Skeletal muscle cell (primary cell): ENCODE measurements at regions not wholly inside any gene's neighbourhood (a gene's known extent, or its start where the extent isn't known, plus 50 kb on each side); places are given as distances from the start of the nearest gene placed in this dataset.
"Not testable (repeated sequence)": the region's sequence is repeated elsewhere in the genome, so short reads cannot be mapped to it uniquely, and the experiment has no call there.

Source experiments
- DNase-seq: peaks from one replicate; pipeline ENCODE4 v3.0.0-alpha.2; 2010; ENCODE audit warnings: low read depth
- H3K4me3 ChIP-seq: 2 replicates; pipeline ENCODE4 v1.5.1; 2011; ENCODE audit warnings: low read depth, mild to moderate bottlenecking, control low read depth, low read length, moderate library complexity

GRCh38 chr6:9086331-9086730, 651.0 kb upstream of the SLC35B3 start:
- no peak for DNase-seq
- H3K4me3 ChIP-seq, result no peak overlapping the region

- no peak for DNase-seq
- H3K4me3 ChIP-seq, result no peak overlapping the region
Observed at GRCh38 chr6:9085709-9086070, 650.3 kb upstream of the SLC35B3 start.

GRCh38 chr6:9085054-9085708, 649.8 kb upstream of the SLC35B3 start:
- H3K4me3 ChIP-seq, result no peak overlapping the region
- no peak for DNase-seq

GRCh38 chr6:9083108-9083507, 647.8 kb upstream of the SLC35B3 start:
- DNase-seq, result no peak
- no peak overlapping the region for H3K4me3 ChIP-seq

DNA sequence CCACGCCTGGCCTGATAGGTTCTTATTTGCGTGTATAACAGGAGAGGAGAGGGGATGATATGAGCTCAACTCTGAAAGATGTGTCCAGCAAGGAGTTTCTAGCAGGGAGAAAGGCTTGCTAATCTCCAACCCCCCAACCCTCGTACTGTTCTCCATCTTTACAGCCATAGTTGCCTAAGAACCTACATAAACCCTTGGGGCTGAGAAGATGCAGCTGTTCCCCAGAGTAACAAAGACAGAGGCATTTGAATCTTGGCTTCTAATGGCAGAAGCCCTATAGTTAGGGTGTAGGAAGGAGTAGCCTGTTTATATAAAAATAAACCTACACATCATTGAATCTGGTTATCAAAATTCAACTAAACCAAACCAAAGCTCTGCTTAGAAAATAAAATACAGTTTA, 631.4 kb upstream of the SLC35B3 start:
- no peak for DNase-seq
- no peak overlapping the region for H3K4me3 ChIP-seq

- DNase-seq, result no peak
- no peak overlapping the region for H3K4me3 ChIP-seq
Observed at GRCh38 chr6:9064156-9064555, 628.8 kb upstream of the SLC35B3 start.

- no peak overlapping the region for H3K4me3 ChIP-seq
- DNase-seq, result no peak
Observed at GRCh38 chr6:9062596-9062995, 627.3 kb upstream of the SLC35B3 start.

- no peak for DNase-seq
- no peak overlapping the region for H3K4me3 ChIP-seq
Observed at GRCh38 chr6:9057937-9058336, 622.6 kb upstream of the SLC35B3 start.

- DNase-seq, result no peak
- H3K4me3 ChIP-seq, result no peak overlapping the region
Observed at GRCh38 chr6:9056556-9056955, 621.2 kb upstream of the SLC35B3 start.

GRCh38 chr6:9044426-9044825, 609.1 kb upstream of the SLC35B3 start:
- DNase-seq, result no peak
- no peak overlapping the region for H3K4me3 ChIP-seq

- DNase-seq, result no peak
- H3K4me3 ChIP-seq, result no peak overlapping the region
Observed at GRCh38 chr6:9040718-9041117, 605.4 kb upstream of the SLC35B3 start.

DNA sequence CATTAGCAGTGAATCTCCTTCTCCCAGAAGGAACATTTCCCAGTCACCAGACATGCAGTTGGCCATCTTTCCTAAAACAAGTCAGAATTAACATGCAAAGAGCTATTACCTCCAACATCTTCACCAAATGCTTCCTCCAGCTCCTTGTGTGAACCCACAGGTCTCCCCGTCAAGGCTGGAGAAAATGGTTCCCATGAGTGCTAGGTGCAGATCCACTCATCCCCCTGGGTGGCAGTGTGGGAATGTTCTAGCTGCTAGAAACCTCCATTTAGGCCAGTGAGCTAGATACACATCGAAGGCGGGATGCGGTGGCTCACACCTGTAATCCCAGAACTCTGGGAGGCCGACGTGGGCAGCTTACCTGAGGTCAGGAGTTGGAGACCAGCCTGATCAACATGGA, 603.9 kb upstream of the SLC35B3 start:
- no peak overlapping the region for H3K4me3 ChIP-seq
- no peak for DNase-seq

DNA sequence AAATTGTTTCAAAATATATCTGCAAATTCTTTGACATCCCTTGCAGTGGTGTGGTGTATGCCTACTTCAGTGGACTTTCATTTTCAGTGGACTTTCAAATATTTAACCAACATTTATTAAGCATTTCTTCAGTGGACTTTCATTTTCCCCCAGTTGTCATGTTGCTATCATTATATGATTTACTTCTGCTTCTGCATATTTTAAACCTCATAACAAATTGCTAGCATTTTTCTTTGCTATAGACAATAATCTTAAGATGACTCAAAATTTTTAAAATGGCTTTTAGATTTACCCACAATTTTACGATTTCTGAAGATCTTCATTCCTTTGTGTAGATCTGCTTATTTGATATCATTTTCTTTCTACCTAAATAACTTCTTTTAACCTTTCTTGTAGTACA, 592.7 kb upstream of the SLC35B3 start:
- no peak overlapping the region for H3K4me3 ChIP-seq

DNA sequence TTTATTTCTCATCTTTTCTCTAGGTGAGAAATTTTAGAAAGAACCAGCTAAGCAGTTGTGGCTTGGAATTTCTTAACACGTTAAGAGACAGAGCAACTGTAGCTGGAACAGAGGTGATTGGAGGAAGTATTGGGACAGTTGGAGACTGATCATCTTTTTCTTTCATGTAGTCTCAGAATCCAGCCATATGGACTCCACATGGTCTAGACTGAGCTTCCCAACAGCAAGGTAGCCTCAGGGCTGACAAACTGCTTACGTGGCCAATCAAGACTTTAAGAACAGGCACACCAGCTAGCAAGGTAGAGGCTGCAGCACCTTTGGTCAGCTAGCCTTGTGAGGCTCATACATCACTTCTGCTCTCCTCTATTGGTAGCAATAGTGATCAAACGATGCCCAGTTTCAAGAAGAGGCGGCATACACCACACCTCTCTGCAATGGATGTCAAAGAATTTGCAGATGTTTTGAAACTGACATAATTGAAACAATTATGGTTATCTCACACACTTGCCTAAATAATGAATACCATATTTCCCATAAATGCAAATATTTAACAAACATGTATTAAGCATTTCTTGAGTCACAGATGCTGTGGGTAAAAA, 590.5 kb upstream of the SLC35B3 start:
- DNase-seq, result no peak
- no peak overlapping the region for H3K4me3 ChIP-seq

More for the DNA sequence above, 592.7 kb upstream of the SLC35B3 start:
- DNase-seq, result no peak

DNA sequence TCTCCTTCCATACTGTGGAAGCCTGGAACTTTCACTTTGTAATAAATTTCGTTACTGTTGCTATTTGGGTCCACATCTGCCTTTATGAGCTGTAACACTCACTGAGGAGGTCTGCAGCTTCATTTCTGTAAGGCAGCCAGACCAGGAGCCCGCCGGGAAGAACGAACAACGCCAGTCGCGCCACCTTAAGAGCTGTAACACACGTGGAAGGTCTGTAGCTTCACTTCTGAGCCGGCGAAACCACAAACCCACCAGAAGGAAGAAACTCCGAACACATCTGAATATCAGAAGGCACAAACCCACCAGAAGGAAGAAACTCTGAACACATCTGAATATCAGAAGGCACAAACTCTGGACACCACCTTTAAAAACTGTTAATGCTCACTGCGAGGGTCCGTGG, 589.9 kb upstream of the SLC35B3 start:
- no peak overlapping the region for H3K4me3 ChIP-seq
- no peak for DNase-seq

GRCh38 chr6:9024246-9024645, 588.9 kb upstream of the SLC35B3 start:
- not testable (repeated sequence) for DNase-seq

GRCh38 chr6:9020001-9020400, 584.7 kb upstream of the SLC35B3 start:
- H3K4me3 ChIP-seq, result no peak overlapping the region
- DNase-seq, result no peak

More at GRCh38 chr6:9024246-9024645, 588.9 kb upstream of the SLC35B3 start:
- not testable (repeated sequence) for H3K4me3 ChIP-seq

DNA sequence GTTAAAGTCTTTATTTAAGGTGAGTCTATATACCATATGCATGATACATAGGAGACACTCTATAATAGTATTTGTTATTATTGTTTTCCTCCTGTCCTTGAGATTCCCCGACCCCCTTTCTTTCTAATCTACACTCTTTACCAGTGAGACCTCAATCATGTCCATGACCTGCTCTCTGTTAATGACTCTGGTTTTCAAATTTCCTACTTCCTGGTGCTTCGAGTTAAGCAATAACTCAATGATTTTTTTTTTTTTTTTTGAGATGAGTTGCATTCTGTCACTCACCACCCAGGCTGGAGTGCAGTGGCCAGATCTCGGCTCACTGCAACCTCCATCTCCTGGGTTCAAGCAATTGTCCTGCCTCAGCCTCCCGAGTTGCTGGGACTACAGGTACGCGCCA, 574.6 kb upstream of the SLC35B3 start:
- DNase-seq, result no peak
- H3K4me3 ChIP-seq, result no peak overlapping the region

DNA sequence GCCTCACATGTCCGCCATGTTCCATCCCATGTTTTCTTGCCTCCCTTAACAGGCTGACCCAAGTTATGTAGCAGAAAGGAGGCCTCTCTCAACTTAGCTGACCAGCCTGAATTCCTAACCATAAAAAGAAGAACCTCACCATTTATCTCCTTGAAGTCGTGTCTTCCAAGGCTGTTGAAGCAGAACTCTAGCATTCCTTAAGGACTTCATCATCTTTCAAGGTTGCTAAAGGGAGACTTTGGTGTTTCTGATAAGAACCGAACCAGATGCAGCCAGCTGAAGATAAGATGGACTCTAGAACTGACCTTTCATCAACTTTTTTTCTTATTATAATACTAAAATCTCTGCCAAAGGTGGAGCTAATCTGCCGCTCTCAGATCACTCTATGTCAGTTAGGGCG, 571.7 kb upstream of the SLC35B3 start:
- H3K4me3 ChIP-seq, result no peak overlapping the region
- no peak for DNase-seq

DNA sequence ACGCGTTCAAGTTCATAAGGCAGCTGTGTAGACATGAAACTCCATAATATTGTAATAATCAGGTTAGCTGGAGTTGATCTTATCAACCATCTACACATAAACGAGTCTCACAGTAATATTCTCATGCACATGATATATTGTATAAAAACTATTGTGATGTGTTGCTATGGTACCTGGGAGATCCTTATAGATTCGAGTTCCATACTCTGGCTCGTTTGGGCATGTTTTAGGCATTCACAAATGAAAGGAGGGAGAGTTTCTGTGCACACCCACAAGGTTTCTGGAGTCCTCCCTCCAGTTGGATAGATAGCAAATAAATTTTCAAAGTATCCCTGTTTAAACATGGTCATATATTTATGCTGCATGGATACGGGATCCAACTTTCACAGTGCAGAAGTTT, 567.5 kb upstream of the SLC35B3 start:
- no peak overlapping the region for H3K4me3 ChIP-seq
- no peak for DNase-seq

- no peak overlapping the region for H3K4me3 ChIP-seq
- DNase-seq, result no peak
Observed at GRCh38 chr6:8995156-8995555, 559.8 kb upstream of the SLC35B3 start.

DNA sequence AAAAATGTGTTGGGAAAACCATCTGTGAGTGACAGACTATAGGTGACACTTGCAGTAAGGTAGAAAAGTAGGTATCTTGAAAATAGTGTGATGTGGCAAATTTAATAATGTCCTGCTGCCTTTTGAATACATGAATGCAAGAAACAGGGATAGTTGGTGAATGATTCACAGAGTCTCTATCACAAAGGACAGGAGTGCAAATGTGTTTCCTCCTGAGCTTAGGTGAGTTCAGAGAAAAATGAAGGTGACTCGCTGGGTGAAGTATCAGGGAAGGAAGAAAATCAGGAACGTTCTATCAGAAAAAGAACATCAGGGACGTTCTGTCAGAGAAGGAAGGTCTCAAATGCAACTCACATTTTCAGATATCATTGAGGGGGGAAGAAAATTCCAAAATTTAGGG, 557.8 kb upstream of the SLC35B3 start:
- H3K4me3 ChIP-seq, result no peak overlapping the region
- no peak for DNase-seq
